Upper lobe of left lung (tissue), 4 donors: ENCODE measurements at regions not wholly inside any gene's neighbourhood (a gene's known extent, or its start where the extent isn't known, plus 50 kb on each side); places are given as distances from the start of the nearest gene placed in this dataset.

Experiments
- EP300 ChIP-seq, 4 donors: sonication (generic); formaldehyde crosslinking; IDR thresholded peaks; one replicate each; pipeline ENCODE4 v1.5.1; 2017; ENCODE audit warnings: antibody characterized with exemption in 4 of 4, control low read depth in 2 of 4
- POLR2A ChIP-seq, 4 donors: fragments of 450-650 bp; IDR thresholded peaks; one replicate each; pipeline ENCODE4 v1.5.1; 2016 to 2017; ENCODE audit warnings: antibody characterized with exemption in 4 of 4, mild to moderate bottlenecking in 2 of 4
- POLR2AphosphoS5 ChIP-seq, 2 donors: sonication (generic); formaldehyde crosslinking; IDR thresholded peaks; one replicate each; pipeline ENCODE4 v1.5.1; 2017; ENCODE audit warnings: antibody characterized with exemption in 2 of 2
- TF ChIP-seq, protein P1 (sequence below), 6 experiments: fragments of 450-650 bp in 4 of 6; fragments of 200-600 bp in 2 of 6; sonication (generic) in 2 of 6; IDR thresholded peaks; one replicate each; pipeline ENCODE4 v1.5.1; 2016 to 2019; ENCODE audit warnings: antibody characterized with exemption in 6 of 6

- TF ChIP-seq, protein P1, sequence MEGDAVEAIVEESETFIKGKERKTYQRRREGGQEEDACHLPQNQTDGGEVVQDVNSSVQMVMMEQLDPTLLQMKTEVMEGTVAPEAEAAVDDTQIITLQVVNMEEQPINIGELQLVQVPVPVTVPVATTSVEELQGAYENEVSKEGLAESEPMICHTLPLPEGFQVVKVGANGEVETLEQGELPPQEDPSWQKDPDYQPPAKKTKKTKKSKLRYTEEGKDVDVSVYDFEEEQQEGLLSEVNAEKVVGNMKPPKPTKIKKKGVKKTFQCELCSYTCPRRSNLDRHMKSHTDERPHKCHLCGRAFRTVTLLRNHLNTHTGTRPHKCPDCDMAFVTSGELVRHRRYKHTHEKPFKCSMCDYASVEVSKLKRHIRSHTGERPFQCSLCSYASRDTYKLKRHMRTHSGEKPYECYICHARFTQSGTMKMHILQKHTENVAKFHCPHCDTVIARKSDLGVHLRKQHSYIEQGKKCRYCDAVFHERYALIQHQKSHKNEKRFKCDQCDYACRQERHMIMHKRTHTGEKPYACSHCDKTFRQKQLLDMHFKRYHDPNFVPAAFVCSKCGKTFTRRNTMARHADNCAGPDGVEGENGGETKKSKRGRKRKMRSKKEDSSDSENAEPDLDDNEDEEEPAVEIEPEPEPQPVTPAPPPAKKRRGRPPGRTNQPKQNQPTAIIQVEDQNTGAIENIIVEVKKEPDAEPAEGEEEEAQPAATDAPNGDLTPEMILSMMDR (IDR thresholded peaks at IDR 0.05) = no peak
- TF ChIP-seq POLR2A (IDR thresholded peaks at IDR 0.05) = no peak
- no peak for TF ChIP-seq EP300 (IDR thresholded peaks at IDR 0.05)
- TF ChIP-seq POLR2AphosphoS5 (IDR thresholded peaks at IDR 0.05) = no peak
These were observed 95.7 kb upstream of the SFMBT2 start for GRCh38 chr10:7506571-7506970.
